ENCODE measurements at regions not wholly inside any gene's neighbourhood (a gene's known extent, or its start where the extent isn't known, plus 50 kb on each side); places are given as distances from the start of the nearest gene placed in this dataset.

GRCh38 chr5:168109441-168109840 lies 182.0 kb upstream of the WWC1 start:
- no peak for FAIRE-seq
- no peak overlapping the region for H3K4me3 ChIP-seq
- intact Hi-C loops (cut with DNase I) = no loop called here

GRCh38 chr5:168110384-168110783 lies 181.1 kb upstream of the WWC1 start:
- TF ChIP-seq, protein P1, sequence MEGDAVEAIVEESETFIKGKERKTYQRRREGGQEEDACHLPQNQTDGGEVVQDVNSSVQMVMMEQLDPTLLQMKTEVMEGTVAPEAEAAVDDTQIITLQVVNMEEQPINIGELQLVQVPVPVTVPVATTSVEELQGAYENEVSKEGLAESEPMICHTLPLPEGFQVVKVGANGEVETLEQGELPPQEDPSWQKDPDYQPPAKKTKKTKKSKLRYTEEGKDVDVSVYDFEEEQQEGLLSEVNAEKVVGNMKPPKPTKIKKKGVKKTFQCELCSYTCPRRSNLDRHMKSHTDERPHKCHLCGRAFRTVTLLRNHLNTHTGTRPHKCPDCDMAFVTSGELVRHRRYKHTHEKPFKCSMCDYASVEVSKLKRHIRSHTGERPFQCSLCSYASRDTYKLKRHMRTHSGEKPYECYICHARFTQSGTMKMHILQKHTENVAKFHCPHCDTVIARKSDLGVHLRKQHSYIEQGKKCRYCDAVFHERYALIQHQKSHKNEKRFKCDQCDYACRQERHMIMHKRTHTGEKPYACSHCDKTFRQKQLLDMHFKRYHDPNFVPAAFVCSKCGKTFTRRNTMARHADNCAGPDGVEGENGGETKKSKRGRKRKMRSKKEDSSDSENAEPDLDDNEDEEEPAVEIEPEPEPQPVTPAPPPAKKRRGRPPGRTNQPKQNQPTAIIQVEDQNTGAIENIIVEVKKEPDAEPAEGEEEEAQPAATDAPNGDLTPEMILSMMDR (IDR thresholded peaks at IDR 0.05) = no peak
- DNase-seq (no peak), FAIRE-seq (no peak), ATAC-seq (no peak)
- Histone ChIP-seq H3K27ac (no peak overlapping the region), H3K4me3 (no peak overlapping the region), H3K9me3 (no peaks in the 10 kb centered on the region), H3K27me3 (no peaks in the 10 kb centered on the region), H3K4me1 (no peaks in the 10 kb centered on the region), H3K36me3 (no peaks in the 10 kb centered on the region)
- 64 to 74% methylated on average over 5 of the region's 5 CpGs for WGBS, 2 donors
- intact Hi-C loops (cut with DNase I) = loop anchor here in 1 of 3 donors (10.0 kb wide), 1 partner anchor 114 kb away; no protein-coding TSS in a partner anchor

More at GRCh38 chr5:168109441-168109840, 182.0 kb upstream of the WWC1 start:
- no peaks in the 10 kb centered on the region for H3K27me3 ChIP-seq
- WGBS, 2 donors = 57 to 74% methylated on average over 5 of the region's 5 CpGs
- no peaks in the 10 kb centered on the region for H3K36me3 ChIP-seq
- TF ChIP-seq, protein P1 (IDR thresholded peaks at IDR 0.05) = no peak
- DNase-seq (no peak), ATAC-seq (no peak)
- H3K27ac ChIP-seq = no peak overlapping the region
- H3K4me1 ChIP-seq = no peaks in the 10 kb centered on the region
- H3K9me3 ChIP-seq = no peaks in the 10 kb centered on the region

- FAIRE-seq (no peak), DNase-seq (no peak), ATAC-seq (no peak)
- Histone ChIP-seq H3K36me3 (no peaks in the 10 kb centered on the region), H3K4me1 (no peaks in the 10 kb centered on the region), H3K27me3 (no peaks in the 10 kb centered on the region), H3K27ac (no peak overlapping the region), H3K4me3 (no peak overlapping the region), H3K9me3 (no peaks in the 10 kb centered on the region)
- TF ChIP-seq, protein P1 (IDR thresholded peaks at IDR 0.05) = no peak
- WGBS, 2 donors = 38 to 45% methylated on average over 14 of the region's 14 CpGs
- intact Hi-C loops (cut with DNase I) = loop anchor here in 1 of 3 donors (10.0 kb wide), 1 partner anchor 114 kb away; no protein-coding TSS in a partner anchor
These were observed 180.3 kb upstream of the WWC1 start for GRCh38 chr5:168110870-168111832.

- TF ChIP-seq, protein P1 (IDR thresholded peaks at IDR 0.05) = peak; percentile 43 to 56 (median 52)
- no peak overlapping the region for H3K4me3 ChIP-seq
- FAIRE-seq (no peak), DNase-seq (peak; percentile 38 to 81 (median 64)), ATAC-seq (peak; percentile 74 to 99 (median 93))
- intact Hi-C loops (cut with DNase I) = loop anchor here in 2 of 3 donors (5.0 to 10.0 kb wide), 2 partner anchors 108 to 110 kb away; no protein-coding TSS in a partner anchor
- H3K27ac ChIP-seq = no peak overlapping the region
- no peaks in the 10 kb centered on the region for H3K36me3 ChIP-seq
- WGBS, 2 donors = 56 to 63% methylated on average over 6 of the region's 6 CpGs
- H3K4me1 ChIP-seq = no peaks in the 10 kb centered on the region
- no peaks in the 10 kb centered on the region for H3K9me3 ChIP-seq
- no peaks in the 10 kb centered on the region for H3K27me3 ChIP-seq
These were observed 176.9 kb upstream of the WWC1 start for GRCh38 chr5:168114444-168115017.

Measured in pancreas (tissue), 10 donors.